A549 (cell line): ENCODE measurements at regions not wholly inside any gene's neighbourhood (a gene's known extent, or its start where the extent isn't known, plus 50 kb on each side); places are given as distances from the start of the nearest gene placed in this dataset.

Source experiments
- CHD2 ChIP-seq: fragments of 150-350 bp; IDR thresholded peaks from 2 replicates; pipeline ENCODE4 v1.6.1; 2014; ENCODE audit warnings: low read length; ENCODE audit not compliant: partially characterized antibody
- CTCF ChIP-seq: fragments of >200 bp; sonication (Bioruptor Twin); formaldehyde crosslinking; IDR thresholded peaks from 3 replicates; pipeline ENCODE4 v1.5.1; 2016
- E2F6 ChIP-seq: IDR thresholded peaks from 2 replicates; pipeline ENCODE4 v1.6.1; 2012; ENCODE audit warnings: low read depth, borderline replicate concordance
- EP300 ChIP-seq, 2 experiments: fragments of >200 bp; sonication (Bioruptor Twin); formaldehyde crosslinking; IDR thresholded peaks; 2 replicates in 1 of 2; 3 replicates in 1 of 2; pipeline ENCODE4 v1.6.1; 2016 to 2017
- HOXA7 ChIP-seq: fragments of 250-450 bp; sonication (Bioruptor Pico); IDR thresholded peaks from 2 replicates; pipeline ENCODE4 v1.5.0; 2020; ENCODE audit warnings: mild to moderate bottlenecking, moderate library complexity
- POLR2A ChIP-seq: IDR thresholded peaks from 2 replicates; pipeline ENCODE4 v1.6.1; 2012; ENCODE audit warnings: mild to moderate bottlenecking, low read length
- RAD21 ChIP-seq, 2 experiments: fragments of >200 bp in 1 of 2; sonication (Bioruptor Twin) in 1 of 2; formaldehyde crosslinking in 1 of 2; IDR thresholded peaks in 1 of 2; conservative IDR thresholded peaks in 1 of 2; 2 replicates in 1 of 2; 3 replicates in 1 of 2; pipeline ENCODE4 v1.6.1; 2012 to 2018; ENCODE audit warnings: inconsistent platforms in 1 of 2
- USF2 ChIP-seq: fragments of 450-650 bp; IDR thresholded peaks from 2 replicates; pipeline ENCODE4 v1.6.1; 2014; ENCODE audit warnings: antibody characterized with exemption
- TF ChIP-seq, protein P1 (sequence below): fragments of 200-600 bp; sonication (generic); IDR thresholded peaks from 2 replicates; pipeline ENCODE4 v1.6.1; 2016; ENCODE audit warnings: antibody characterized with exemption, mild to moderate bottlenecking, moderate library complexity

DNA sequence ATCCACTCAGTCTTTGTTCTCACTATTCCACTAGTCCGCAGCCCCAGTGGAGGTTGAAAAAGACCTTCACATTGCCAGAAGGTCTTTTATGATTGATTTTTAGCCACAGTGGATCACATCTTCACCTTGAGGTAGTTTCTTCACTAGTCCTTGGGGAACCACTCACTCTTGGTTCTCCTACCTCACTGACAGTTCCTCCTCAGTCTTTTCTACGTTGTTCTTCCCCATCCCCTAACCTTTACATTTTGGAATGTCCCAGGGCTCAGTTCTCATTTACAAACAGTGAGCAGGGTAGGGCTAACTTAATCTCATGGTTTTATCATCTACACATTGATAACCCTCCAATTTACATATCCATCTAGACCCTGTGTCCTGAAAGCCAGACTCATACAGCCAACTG is 316.4 kb upstream of the SORL1-AS1 start:
- TF ChIP-seq CHD2, result no peak
- TF ChIP-seq CTCF, result no peak
- TF ChIP-seq, protein P1, sequence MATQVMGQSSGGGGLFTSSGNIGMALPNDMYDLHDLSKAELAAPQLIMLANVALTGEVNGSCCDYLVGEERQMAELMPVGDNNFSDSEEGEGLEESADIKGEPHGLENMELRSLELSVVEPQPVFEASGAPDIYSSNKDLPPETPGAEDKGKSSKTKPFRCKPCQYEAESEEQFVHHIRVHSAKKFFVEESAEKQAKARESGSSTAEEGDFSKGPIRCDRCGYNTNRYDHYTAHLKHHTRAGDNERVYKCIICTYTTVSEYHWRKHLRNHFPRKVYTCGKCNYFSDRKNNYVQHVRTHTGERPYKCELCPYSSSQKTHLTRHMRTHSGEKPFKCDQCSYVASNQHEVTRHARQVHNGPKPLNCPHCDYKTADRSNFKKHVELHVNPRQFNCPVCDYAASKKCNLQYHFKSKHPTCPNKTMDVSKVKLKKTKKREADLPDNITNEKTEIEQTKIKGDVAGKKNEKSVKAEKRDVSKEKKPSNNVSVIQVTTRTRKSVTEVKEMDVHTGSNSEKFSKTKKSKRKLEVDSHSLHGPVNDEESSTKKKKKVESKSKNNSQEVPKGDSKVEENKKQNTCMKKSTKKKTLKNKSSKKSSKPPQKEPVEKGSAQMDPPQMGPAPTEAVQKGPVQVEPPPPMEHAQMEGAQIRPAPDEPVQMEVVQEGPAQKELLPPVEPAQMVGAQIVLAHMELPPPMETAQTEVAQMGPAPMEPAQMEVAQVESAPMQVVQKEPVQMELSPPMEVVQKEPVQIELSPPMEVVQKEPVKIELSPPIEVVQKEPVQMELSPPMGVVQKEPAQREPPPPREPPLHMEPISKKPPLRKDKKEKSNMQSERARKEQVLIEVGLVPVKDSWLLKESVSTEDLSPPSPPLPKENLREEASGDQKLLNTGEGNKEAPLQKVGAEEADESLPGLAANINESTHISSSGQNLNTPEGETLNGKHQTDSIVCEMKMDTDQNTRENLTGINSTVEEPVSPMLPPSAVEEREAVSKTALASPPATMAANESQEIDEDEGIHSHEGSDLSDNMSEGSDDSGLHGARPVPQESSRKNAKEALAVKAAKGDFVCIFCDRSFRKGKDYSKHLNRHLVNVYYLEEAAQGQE, result no peak
- TF ChIP-seq RAD21 (conservative IDR thresholded peaks at IDR 0.05 in 1 of 2, IDR thresholded peaks at IDR 0.05 in 1 of 2), result no peak
- TF ChIP-seq USF2, result no peak
- TF ChIP-seq POLR2A, result no peak
- TF ChIP-seq HOXA7 (CRISPR knock-in tag), result no peak
- TF ChIP-seq EP300 (IDR thresholded peaks at IDR 0.05), result no peak
- no peak for TF ChIP-seq E2F6
